NCI-H2107 treated with DMSO at 0.1 percent for 48 hours (cell line): ENCODE measurements at regions not wholly inside any gene's neighbourhood (a gene's known extent, or its start where the extent isn't known, plus 50 kb on each side); places are given as distances from the start of the nearest gene placed in this dataset.

Source experiments
- DNase-seq: peaks from one replicate; lab custom pipeline; 2025; ENCODE audit not compliant: unreplicated experiment; lab: John Stamatoyannopoulos, UW

GRCh38 chr2:8529706-8530277, 152.1 kb upstream of the ID2 start:
- no peak for DNase-seq

GRCh38 chr2:8531481-8531880, 150.4 kb upstream of the ID2 start:
- no peak for DNase-seq

- DNase-seq: no peak
These were observed 149.4 kb upstream of the ID2 start for GRCh38 chr2:8532438-8532837.

- DNase-seq: no peak
These were observed 147.9 kb upstream of the ID2 start for GRCh38 chr2:8533923-8534322.

GRCh38 chr2:8534386-8534728, 147.5 kb upstream of the ID2 start:
- DNase-seq: no peak

GRCh38 chr2:8534729-8535468, 147.0 kb upstream of the ID2 start:
- no peak for DNase-seq

GRCh38 chr2:8535469-8535795, 146.4 kb upstream of the ID2 start:
- no peak for DNase-seq

- no peak for DNase-seq
These were observed 145.8 kb upstream of the ID2 start for GRCh38 chr2:8535821-8536685.

GRCh38 chr2:8536686-8537561, 144.9 kb upstream of the ID2 start:
- DNase-seq: no peak

- DNase-seq: no peak
These were observed 144.2 kb upstream of the ID2 start for GRCh38 chr2:8537562-8538155.

GRCh38 chr2:8538531-8538930, 143.3 kb upstream of the ID2 start:
- no peak for DNase-seq

GRCh38 chr2:8538931-8539621, 142.8 kb upstream of the ID2 start:
- DNase-seq: no peak

- DNase-seq: no peak
These were observed 141.9 kb upstream of the ID2 start for GRCh38 chr2:8539743-8540551.

- DNase-seq: no peak
These were observed 141.3 kb upstream of the ID2 start for GRCh38 chr2:8540552-8541055.

GRCh38 chr2:8541223-8541622, 140.6 kb upstream of the ID2 start:
- DNase-seq: no peak

- no peak for DNase-seq
These were observed 140.2 kb upstream of the ID2 start for GRCh38 chr2:8541636-8542035.

- no peak for DNase-seq
These were observed 139.3 kb upstream of the ID2 start for GRCh38 chr2:8542381-8543059.

- peak; percentile 36 for DNase-seq
These were observed 138.8 kb upstream of the ID2 start for GRCh38 chr2:8543060-8543382.
